NOMO-1 treated with dmso at 0.1 percent for 144 hours (cell line): ENCODE measurements at regions not wholly inside any gene's neighbourhood (a gene's known extent, or its start where the extent isn't known, plus 50 kb on each side); places are given as distances from the start of the nearest gene placed in this dataset.
A peak's percentile ranks its signal among the peaks of the same experiment; 100 is the strongest.
"Not testable (repeated sequence)": the region's sequence is repeated elsewhere in the genome, so short reads cannot be mapped to it uniquely, and the experiment has no call there.

Source experiments
- DNase-seq: peaks from one replicate; lab custom pipeline; 2025; ENCODE audit not compliant: unreplicated experiment; lab: John Stamatoyannopoulos, UW

DNA sequence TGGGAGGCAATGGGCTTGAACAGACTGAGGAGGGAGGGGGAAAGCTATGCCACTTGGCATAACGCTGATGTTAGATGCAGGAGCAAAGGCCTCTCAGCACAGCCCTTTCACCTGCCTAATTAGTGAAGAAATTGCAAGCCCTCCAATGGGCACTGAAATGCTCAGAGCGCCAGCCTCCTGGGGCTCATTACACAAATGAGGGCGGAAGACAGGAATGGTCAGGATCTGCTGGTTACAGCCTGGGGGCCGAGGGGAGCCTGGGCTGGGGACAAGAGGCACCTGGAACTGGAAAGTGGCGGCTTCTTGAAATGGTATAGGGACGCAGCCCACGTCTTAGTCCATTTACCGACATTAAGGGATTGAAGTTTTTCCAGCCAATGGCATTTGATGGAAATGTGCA is 50.2 kb upstream of the PLET1 start:
- no peak for DNase-seq

DNA sequence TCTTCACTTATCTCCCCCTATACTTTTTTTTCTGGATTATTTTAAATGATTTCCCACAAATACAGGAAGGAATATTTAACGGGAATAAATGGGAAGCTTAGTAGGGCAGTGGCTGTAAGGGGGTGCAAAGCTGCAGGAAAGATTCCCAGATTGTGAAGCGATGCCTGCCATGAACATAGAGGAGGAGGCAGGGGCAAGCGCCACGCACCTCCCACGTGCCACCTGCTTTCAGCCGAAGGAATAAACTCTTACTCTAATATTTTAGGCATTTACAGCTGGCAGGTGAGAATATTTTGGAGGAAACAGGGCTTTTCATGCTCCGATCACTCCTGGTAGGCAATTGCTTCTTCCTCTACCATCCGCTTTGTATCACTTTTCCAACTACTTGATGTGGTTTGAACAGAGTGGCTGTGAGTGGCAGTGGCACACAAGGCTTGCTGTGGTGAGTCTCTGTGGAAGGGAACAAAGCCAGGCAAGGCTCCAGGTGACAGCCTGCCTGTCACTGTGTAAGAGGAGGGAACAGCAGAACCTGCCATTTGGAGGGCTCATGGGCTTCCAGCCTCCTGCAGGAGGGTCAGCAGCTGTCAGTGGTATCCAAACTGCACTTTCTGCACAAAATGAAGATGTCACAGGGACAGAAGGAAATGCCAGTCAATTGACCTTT is 54.5 kb upstream of the PLET1 start:
- DNase-seq: no peak

DNA sequence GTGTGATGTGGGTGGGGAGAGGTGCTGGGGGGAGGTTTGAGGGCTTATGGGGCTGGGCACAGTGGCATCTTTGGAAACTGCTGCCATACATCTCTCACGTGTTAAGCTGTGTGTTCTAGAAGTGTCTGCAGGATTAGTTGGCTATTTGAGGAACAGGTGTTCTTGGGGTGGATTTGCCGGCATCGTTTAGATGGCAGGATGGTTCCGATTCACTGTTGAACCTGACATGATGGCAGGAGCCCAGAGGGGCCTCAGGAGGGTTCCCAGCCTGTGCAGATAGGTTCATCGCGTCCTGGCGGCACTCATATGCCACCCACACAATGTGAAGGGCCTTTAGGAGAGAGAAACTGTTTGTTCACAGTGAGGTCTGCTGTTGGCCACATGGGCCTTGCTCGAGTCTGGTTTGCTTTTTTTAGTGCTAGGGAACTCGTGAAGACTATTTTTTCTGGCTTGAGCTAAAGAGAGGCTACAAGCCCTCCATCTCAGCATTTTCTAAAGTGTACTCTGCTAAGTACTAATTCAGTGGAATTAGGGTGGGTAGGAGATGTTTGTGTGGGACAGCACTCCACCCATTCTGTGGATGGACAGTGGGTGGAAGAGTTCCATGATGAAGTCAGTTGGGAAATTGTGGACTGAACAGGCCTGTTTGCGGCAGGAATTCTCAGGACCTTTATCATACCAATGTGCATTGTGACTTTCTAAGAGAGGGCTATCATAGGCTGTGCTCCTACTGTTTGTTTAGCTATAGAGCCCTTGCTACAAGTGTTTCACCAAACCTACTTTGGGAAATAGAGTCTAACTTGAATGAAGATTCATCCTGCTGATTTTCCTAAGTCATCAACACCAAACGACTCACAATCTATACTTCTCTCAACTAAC is 55.4 kb upstream of the PLET1 start:
- DNase-seq: no peak

DNA sequence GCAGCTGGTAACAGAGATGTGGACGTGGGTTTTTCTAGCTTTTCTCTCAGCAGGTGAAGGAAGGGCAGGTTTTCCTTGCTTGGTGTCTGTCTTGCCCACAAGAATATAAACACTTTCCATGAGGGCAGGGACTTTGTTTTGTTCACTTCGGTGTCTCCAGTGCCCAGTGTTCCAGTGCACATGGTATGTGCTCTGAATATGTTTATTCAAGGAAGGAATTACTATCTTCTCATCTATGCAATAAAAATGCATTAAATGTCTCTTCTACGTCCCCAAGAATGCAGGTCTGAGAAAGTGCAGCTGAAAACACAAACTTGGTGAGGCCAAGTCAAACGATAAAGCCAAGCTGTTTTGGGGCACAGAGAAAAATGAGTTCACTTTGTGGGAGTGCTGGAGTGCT is 56.3 kb upstream of the PLET1 start:
- DNase-seq: no peak

DNA sequence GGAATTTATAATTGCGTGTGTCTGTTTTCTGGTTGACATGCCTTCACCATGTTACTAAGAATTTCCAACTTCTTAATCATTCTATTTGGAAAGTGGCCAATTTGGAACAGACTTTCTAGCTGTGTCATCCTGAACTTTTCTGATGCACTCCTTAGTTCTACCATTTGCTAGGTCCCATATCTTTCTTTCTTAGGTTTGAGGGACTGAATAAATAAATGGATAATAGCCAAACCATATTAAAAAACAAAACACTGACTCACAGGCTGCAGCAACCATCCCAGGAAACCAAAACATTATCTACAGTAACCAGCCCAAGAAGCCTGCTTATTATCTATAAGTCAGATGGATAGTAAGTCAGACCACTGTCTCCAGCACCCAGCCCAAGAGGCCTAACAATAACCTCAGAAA is 57.5 kb upstream of the PLET1 start:
- DNase-seq: no peak

DNA sequence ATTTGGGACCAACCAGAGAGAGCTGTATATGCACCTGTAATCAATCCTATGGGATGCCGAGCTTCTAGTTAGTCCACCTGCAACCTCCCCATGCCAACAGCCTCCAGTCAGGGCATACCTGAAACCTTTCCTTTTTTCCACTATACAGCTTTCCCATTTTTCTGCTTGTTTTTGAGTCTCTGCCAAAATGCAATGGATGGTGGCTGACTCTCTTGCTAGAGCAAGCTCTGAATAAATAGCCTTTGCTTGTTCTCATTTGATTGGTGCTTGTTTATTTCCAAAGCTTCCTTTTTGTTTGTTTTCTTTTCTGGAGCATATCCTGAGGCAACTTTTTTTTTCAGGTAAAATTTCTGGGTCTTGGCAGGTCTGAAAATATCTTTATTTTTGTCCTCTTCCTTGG is 58.0 kb upstream of the PLET1 start:
- DNase-seq: no peak

DNA sequence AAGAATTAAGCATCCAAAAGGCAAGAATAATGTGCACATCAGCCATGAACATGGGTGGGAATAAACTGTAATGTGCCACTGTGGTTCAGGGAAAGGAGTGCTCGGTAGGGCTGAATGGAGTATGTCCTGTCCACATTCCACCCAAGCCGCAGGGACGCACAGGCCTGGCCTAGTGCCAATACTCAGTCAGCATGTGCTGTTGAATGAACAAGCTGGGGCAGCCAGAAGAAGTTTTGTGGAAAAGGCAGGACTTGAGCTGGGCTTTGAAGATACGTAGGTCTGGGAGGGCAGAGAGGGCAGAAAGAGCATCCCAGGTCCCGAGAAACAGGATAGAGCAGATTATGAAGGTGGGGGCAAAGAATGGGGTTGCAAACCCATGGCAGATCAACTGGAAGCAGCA is 60.0 kb upstream of the PLET1 start:
- no peak for DNase-seq

DNA sequence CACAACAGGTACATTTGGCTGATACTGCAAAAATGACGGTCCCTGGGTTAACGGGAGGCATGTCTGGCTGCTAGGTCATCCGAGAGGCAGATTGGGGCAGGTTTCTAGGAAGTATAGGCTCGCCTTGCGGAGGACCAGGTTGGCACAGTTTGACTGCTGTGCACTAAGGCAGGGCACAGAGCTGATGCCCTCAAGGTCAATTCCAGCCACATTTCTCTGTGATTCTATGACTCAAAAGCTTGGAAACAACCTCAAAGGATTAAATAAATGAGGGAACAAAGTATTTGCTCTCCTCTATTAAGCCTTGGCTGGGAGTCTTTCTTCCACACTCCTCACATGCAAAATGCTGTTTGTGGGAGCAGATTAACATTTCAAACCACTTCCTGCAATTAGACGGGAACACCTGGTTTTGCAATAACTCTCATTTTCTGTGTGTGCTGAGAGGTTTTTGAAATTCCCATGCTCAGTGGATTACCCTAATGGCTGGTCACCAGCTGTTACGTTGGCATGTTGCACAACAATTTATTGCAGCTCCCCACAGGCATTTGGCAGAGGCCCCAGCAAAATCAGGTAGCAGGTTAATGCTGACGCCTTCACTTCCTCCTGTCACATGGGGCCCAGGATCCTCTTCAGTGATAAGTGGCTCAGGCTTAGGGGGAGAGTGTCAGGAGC is 61.0 kb upstream of the PLET1 start:
- peak; percentile 90 for DNase-seq

DNA sequence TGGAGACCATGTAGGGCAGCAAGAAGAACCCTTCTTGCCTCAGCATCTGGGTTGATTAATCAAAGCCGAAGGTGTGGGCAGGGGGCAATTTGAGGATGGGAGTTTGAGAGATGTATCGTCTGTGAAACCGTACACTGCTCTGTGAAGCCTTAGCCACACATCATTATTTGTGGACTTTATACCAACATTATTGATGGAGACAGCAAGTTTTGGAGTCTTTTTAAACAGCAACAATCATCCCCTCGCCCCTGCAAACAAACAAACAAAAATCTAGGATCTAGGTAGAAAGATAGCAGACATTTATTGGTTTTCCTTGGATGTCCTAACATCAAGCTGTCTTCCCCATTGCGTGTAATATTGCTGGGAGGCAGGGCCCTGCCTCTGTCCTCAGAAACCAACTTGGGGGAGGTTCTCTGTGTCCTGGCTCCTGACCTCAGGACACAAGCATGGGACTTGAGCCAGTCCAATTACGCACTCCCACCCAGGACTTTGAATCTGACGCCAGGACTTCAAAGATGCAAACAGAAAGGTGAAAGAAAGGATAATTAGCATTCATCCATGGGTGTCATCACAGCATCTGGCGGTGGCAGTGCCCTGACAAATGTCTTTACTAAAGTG is 61.6 kb upstream of the PLET1 start:
- no peak for DNase-seq

DNA sequence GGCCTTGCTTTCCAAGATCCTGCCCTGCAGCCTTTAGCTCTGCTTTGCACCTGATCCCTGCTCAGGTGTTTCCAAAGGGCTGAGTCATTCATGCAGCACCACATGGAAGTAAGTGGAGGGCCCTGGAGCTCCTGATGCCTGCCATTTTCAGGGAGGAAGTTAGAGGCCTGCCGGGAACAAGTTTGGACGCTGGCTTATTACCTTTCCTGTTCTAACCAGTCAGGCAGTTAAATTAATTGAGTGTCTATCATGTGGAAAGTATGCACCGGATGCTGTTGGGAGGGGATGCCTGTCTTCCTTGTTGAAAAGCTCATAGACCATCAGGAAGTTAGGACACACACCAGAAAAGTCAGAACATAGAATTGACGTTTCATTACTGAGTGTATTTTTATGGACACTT is 73.7 kb upstream of the PLET1 start:
- DNase-seq: peak; percentile 56

DNA sequence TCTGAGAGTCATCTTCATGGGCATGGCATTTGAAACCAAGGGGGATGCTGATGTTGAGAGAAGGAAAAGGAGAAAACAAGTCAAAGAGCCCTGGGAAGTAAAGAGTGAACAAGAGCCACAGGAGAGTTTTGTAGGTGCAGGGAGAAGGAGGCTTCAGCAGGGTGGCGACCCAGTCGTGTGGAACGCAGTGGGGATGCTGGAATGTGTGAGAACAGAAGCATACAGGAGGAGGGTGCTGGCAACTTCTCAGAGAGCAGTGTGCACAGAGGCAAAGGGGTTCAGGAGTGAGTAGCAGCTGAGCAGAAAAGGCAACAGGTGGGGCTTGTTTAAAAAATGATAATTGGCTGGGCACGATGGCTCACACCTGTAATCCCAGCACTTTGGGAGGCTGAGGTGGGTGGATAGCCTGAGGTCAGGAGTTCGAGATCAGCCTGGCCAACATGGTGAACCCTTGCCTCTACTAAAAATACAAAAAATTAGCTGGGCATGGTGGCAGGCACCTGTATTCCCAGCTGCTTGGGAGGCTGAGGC is 75.8 kb upstream of the PLET1 start:
- no peak for DNase-seq

DNA sequence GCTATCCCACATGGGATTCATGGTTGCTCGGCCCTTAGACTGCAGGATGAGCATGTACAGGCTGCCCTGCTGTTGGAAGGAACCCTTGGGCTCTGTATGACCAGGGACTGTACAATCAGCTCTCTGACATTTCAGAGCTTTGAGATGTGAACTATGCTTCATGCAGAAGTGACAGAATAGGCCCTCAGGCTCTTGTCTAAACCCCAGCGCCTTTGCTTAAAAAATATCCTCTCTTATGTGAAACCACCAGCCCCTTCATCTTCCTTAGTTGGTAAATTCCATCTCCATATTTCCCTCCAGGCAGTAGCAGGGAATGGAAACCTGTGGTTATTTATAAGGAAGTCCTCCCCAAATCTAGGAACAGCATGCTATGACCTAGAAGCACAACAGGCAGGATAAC is 78.9 kb upstream of the PLET1 start:
- DNase-seq: no peak

DNA sequence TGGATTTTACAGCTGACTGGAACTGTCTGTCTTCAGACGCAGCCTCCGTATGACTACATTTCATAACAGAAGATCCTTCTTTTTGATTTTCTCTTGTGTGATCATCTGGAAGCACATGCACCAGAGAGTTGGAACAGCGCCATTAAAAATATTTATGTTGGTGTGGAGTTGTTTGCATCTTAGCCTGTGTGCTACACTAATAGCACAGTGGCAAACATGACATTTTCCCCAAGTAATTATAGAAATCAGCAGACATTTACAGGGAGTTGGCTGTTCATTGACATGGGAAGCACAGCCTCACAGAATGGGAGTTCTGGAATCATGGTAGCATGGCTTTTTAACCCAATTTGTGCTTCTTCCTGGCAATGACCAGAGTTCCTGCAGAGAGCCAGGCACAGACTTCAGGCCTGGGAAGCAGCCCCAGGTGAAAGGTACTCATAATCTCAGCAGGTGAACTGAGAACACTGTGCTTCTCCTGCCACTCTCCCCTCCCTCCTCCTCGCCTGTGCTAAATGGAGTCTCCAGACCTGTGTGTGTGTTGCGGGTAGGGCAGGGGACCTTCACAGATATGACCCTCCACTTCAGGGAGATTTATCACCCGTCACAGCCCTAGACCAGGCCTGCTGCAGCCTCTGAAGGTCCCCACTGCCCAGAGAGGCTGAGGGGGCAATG is 82.8 kb upstream of the PLET1 start:
- no peak for DNase-seq

DNA sequence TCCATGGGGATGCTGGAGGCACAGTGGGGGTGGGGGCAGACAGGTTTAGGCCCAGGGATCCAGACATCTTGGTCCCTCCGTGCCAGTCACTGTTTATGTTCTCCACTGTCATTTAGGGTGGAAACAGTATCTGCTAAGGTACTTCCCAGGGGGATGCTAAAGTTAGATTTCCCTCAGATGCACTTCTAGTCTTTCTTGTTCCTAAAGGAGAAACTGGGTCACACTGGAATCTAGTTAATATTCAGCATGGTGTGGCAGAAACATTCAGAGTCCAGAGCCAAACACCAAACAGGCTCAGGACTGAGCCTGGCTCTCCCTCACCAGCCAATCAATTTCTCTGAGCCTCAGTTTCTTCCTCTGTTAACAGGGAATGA is 83.4 kb upstream of the PLET1 start:
- DNase-seq: no peak

DNA sequence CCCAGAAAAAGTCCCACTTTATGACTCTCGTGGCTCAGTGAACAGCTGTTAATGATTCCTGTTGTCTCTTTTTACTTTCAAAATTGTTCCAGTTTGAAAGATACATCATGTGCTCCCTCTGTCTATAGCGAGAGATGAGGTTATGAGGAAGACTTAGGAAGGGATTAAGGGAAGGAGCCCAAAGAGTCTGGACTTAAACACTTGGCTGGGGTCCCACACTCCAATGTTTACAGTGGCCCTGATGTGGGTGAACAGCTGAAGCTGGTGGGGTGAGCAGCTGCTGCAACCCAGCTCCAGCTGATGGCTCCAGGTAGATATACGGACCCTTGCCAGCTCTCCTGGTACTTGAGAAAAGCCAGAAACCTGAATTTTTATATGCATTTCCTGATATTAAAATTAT is 84.5 kb upstream of the PLET1 start:
- DNase-seq: no peak

DNA sequence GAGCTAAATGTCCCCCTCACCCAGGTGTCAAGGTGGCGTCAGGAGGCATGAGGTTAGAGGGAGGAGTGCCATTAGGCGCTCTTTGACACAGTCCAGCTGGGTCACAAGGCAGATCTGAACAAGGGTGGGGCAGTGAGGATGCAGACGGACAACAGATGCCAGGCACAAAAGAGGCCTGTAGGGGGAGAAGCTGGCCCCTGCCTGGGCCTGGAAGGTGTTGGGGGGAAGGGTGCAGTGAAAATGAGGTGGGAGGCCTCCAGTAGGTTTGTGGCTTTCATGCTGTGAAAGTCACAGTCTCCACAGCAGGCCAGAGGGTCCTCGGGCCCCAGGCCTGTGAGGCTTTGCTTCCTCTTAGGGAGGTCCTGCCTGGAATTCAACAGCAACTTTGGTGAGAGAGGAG is 85.0 kb upstream of the PLET1 start:
- no peak for DNase-seq

DNA sequence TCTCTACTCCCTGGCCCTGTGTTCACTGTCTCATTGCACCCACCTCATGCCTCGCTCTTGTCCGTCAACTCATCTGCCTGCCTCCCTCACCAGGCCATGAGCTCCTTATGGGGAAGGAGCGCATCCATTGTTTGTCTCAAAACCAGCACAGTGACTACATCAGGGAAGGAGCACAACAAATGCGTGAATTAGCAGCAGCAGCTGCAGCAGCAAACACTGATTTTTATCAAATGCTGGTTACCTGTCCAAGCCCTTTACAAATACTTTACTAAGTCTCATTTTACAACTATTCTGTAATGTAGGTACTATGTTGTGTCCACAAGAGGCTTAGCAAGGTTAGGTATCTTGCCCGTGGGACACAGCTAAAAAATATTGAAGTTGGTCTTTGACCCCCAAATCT is 85.9 kb upstream of the PLET1 start:
- DNase-seq: no peak

DNA sequence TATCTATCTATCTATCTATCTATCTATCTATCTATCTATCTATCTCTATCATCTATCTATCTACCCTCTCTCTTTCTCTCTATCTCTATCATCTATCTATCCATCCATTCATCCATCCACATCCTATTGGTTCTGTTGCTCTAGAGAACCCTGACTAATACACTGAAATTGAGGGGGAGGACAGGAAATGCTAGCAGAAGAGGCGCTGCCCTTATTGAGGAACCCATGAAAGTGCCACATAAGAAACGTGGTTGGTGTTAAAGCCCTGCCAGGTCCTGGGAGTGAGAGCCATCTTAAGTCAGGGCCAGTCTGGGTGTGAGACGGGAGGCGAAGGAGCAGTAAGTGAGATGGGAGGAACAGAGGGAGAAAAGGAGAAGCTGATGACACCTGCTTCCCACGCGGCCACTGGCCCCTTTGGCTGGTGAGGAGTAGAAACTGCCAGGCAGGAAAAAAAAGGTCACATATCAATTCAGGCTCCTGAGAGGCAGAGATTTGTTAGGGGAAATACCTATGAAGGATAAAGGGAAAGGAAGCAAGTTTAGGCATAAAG is 87.9 kb upstream of the PLET1 start:
- DNase-seq: no peak

DNA sequence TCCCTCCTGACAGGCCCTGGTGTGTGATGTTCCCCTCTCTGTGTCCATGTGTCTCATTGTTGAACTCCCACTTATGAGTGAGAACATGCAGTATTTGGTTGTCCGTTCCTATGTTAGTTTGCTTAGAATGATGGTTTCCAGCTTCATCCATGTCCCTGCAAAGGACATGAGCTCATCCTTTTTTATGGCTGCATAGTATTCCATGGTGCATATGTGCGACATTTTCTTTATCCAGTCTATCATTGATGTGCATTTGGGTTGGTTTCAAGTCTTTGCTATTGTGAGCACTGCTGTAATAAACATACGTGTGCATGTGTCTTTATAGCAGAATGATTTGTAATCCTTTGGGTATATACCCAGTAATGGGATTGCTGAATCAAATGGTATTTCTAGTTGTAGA is 90.8 kb upstream of the PLET1 start:
- not testable (repeated sequence) for DNase-seq

DNA sequence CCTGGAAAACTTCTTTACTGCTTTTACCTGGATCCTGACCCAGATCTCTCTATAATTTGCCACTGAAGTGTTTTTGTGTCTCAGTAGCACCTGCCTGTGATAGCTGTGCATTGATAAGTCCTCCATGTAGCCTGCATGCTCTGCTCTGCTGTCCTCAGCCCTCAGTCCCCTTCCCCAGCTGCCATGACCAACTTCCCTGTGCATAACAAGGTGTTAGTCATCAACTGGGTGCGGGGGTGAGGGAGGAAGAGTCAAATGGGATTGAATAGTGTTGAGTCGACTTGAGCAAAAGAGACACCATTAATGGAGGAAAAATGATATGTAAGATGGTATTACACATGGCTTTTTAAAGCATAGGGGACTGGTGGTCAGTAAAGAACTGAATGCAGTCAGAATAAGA is 92.2 kb upstream of the PLET1 start:
- no peak for DNase-seq

DNA sequence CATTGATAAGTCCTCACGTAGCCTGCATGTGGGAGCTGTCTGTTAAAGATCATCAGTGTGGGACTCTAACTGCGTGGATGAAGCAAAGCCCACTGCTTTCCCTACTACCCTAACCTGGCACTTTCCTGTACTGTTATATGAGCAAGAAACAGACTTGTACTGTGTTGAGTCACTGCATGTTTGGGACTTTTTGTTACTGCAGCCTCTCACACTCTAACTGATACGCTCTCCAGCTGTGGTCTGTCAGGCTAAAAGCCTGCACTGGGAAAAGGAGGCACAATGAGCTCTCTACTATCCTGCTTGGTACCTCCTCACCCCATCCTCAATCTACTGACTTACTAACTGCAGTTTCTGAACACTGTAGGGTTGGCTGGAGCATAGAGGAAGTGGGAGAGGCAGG is 93.7 kb upstream of the PLET1 start:
- DNase-seq: no peak
